ENCODE measurements at regions not wholly inside any gene's neighbourhood (a gene's known extent, or its start where the extent isn't known, plus 50 kb on each side); places are given as distances from the start of the nearest gene placed in this dataset.

- no peak for TF ChIP-seq POLR2A (IDR thresholded peaks at IDR 0.05)
- TF ChIP-seq CTCF (IDR thresholded peaks at IDR 0.05): no peak
Measured at GRCh38 chr11:122170815-122171475, 54.9 kb upstream of the BLID start.

All from adrenal gland (tissue), 5 donors.